SIG-M5 treated with dmso at 0.1 percent for 504 hours (cell line): ENCODE measurements at regions not wholly inside any gene's neighbourhood (a gene's known extent, or its start where the extent isn't known, plus 50 kb on each side); places are given as distances from the start of the nearest gene placed in this dataset.
A peak's percentile ranks its signal among the peaks of the same experiment; 100 is the strongest.

Experiments
- DNase-seq: peaks from one replicate; lab custom pipeline; 2025; ENCODE audit not compliant: unreplicated experiment; lab: John Stamatoyannopoulos, UW

DNA sequence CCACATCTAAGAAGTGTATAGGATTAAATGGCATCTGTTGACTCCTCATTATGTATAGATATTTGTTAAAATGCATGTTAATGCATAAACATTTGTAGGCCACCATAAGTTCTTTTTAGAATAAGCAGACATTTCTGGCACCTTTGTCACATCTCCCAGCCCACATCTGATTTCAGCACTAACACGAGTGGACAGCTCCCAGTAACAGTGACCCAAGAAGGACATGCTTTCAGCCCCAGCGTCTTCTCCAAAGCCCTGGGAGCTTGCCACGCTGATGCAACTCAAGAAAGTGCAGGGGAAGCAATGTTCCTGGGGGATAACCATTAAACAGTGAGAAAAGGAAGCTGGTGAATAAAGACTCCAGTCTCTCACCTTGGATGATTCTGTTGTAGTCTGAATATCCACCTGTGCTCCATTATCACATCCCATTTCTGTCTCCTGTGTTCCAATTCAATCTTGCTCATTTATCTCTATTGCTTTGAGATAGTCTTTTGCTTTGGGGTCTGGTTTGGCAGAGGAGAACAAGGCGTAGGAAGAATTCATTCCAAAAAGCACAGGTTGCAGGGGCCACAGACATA, 182.6 kb upstream of the THSD7B start:
- DNase-seq = peak; percentile 21

DNA sequence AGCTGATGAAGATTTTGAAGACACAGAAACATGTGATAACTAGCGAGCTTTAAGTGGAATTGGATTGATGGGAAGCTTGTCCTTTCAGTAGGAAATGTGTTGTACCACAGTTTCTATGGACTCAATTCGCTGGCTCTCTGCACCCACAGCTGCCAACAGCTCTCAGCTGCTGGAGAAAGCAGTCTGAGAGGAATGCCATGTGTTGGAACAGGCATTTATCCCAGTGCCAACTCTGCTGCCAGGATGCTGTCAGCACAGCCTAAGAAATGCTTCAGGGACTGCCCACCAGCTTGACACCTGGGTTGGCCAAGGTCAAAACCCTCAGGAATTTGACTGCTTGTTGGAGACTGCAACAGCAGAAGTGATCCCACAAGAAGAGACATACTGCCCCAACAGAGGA, 193.0 kb upstream of the THSD7B start:
- no peak for DNase-seq

DNA sequence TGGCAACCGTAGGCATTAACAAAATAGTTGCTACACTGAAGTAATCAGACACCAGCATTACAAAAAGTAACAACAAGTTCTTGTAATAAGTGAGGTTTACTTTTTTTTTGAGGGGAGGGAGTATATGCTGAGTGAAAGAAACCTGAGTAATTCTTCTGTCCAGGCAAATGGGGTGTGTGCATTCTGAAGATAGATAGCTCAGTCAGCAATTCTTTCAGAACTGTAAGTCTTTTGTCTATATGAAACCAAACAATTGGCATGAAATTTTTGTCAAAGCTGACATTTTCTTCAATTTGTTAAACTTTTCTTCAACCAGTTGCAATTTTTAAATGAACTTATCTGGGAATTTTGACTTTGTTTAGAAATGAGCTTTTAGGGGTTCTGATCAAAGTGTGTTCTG, 208.1 kb upstream of the THSD7B start:
- DNase-seq = no peak

DNA sequence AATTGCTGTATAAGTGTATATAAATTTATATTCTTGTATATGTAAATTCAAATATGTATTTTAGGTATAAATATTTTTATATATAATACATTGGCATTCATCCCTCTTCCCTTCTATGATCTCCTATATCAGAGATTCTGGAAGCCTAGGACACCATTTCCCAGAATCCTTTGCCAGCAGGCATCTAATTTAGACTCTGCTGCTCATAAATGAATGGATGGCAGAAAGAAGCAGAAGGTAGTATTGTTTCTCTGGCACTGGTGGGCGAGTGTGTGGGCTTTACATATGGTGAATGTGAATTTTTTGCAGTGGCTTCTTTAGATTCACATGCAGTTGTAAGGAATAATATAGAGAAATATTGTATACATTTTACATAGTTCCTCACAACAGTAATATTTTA, 215.2 kb upstream of the THSD7B start:
- DNase-seq = no peak

DNA sequence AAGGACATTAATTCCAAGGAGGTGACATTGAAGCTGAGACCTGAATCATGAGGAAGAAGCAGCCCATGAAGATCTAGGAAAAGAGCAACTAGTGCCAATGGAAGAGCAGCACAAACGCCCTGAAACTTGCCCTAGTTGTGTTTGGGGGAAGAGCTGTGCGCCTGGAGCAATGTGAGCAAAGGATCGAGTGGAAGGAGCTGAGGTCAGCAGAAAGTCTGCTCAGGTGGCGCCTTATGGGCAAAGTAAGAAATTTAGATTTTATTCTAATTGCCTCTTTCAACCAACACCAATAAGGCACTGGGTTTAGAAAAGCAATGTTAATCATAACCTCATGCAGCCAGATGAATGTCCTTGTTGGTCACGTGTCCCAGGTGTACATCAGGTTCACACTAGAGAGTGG, 226.0 kb upstream of the THSD7B start:
- DNase-seq = no peak

DNA sequence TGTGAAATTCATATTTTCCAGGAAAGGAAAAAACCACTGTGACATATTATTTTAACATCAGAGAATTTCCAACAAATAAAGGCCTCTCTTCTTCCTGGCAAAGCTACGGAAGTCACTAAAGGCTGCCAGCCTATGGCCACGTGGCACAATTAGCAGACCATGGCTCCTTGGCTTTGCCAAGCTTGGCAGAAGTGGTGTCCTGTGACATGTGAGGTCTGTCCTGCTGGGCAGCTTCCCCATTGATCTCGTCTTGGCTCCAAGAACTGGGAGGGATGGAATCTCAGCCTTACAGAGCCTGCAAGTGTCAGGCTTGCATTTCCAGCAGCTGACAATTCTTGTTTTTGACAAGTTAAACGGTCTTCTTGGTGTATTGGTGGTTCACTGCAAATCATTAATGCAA, 226.9 kb upstream of the THSD7B start:
- no peak for DNase-seq

DNA sequence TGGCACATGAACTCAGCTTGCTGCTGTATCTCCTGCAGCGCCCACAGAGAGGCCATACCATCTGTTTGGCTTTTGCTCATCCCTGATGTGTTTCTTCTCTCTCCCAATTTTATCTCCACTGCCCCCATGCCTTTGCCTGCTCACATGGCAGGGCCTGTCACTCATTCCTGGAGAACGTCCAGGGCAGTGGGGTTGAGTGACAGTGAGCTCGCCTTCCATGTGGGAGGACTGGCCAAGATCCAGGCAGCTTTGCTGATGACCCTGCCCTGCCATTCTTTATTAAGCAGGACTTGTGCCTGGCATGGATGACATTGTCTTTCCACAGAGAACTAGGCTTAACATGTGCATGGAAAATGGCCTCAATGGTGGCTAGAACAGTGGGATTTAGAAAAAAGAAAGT, 230.5 kb upstream of the THSD7B start:
- DNase-seq = no peak

DNA sequence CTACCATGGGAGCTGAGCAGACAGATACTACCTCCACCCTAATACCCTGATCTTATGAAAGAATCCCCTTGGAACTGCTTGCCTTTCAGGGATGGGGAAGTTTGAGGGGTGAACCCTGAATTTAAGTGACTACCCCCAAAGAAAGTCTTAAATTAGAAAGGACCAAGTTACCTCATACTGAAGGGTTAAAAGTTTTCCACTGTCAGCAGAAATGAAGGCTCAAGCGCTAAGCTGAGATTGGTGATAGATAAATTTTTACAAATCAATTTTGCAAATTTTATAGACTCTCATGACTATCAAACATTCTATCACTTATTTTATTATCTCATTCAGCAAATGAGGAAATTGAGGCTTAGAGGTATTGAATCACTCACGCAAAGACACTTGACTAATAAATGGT, 233.2 kb upstream of the THSD7B start:
- DNase-seq = no peak

DNA sequence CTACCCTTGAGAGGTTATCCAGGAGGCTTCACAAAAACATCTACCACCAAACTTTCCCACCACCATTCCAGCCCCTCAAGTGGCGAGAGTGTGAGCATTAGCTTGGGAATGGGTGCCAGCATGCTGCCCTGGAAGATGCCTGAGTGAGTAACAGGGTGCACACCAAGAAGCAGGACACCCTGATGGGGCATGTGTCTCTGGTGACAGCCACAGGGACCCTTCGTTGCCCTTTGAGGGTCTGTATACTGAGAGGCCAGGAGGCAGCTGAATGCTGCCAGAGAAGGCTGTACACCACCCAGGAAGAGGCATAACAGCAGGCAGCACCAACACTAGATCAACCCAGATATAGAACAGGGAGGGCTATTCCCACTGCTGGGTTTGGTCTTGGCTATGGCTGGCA, 233.6 kb upstream of the THSD7B start:
- no peak for DNase-seq

DNA sequence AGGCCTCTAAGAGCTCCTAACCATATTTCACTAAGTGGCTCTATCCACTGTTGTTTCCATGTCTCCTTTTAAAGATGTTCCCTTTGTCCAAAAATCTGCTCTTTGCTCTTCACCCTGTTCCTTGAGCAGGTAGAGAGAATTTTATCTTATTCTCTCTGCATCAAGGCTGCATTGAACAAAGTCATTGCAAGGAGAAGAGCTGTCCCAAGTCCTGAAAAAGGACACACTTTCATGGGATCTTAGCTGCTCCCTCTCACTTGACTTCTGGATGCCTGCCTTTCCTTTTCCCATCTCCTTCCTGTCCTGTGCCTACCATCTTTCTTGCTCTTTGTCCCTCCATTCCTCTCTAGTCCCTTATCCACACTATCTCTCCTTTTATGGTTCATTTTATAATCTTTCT, 235.2 kb upstream of the THSD7B start:
- DNase-seq = no peak

DNA sequence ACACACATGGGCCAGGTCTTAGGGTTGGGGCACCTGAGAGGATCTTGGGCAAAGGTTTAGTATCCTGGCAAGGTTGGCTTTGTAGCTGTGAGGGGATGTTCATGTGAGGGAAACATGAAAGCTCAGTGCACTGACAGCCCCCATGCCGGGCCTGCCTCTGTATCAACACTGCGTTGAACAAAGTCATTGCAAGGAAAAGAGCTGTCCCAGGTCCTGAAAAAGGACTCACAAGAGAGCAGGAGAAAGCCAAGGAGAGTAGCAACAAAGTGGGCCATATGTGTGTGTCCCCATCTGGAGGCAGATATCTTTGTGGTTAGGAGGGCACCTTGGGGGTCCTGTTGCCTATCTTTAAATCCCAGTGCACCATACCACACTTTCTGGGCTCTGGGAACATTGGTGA, 237.8 kb upstream of the THSD7B start:
- DNase-seq = peak; percentile 23

DNA sequence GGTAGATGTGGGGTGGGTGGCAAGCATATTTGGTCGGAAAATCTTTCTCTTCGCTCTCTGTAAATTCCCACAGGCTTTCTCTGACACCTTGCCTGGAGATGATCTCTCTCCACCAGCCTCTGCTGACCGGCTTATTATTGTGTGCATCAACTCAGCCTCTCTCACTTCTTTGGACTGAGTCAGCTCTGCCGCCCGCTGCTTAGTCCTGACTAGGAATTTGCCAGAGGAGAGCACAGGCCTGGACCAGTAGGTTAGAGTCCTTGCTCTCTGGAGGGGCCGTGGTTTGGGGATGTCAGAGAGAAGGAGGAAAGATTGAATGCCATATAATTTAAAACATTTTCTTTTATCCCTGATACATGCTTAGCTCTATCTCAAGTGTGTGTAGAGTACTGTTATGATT, 242.6 kb upstream of the THSD7B start:
- DNase-seq = no peak

DNA sequence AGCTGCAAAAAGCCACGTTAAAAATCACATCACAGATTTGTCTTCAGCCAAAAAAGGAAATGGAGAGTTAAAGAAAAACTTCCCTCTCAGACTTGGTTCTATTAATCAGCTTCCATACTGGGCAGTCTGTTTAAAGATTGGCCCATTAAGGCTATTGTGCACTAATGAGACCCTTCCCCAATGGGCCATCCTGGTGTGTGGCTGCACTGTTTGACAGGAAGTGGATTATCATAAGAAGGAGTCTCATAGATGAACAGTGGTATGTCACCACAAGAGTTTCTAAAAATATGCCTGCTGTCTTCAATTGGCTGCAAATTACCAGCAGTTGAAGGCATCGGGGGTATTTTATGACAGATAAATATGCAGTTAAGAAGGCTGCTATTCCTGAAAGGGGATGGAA, 247.6 kb upstream of the THSD7B start:
- DNase-seq = no peak

DNA sequence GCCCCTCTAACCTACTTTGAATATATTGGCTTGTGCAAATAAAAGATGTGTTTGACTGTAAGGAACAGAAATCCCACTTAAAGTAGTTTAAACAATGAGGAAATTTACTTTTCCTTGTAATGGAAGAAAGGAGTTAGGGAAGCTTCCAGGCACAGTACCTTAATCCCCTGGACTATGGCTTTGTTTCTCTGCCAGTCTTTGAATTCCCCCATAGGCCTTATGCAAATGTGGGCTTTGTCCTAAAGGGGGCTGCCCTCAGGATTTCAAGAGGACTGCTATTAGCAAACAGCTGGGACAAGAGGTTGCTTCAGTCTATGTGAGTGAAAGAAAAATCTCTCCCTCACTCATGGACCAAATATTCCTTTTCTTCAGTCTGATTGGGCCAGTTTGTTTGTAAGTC, 255.1 kb upstream of the THSD7B start:
- no peak for DNase-seq

DNA sequence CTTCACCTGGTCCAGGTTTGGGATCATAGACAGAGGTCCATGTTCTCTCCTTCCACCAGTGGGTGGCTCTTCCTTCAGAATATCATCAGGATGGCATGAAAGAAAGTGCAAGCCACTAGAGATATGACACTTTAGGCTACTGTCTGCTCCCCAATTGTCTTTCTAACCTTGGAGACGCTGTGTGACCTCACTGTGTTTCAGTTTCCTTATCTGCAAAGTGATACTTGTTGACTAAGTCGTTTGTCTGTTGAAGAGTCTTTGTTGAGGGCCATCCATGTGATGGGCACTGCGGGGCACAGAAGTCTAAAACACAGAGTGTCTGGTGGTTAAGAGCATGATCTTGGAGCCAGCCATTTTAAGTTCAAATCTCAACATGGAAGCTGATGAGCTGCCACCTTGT, 259.9 kb upstream of the THSD7B start:
- DNase-seq = no peak

DNA sequence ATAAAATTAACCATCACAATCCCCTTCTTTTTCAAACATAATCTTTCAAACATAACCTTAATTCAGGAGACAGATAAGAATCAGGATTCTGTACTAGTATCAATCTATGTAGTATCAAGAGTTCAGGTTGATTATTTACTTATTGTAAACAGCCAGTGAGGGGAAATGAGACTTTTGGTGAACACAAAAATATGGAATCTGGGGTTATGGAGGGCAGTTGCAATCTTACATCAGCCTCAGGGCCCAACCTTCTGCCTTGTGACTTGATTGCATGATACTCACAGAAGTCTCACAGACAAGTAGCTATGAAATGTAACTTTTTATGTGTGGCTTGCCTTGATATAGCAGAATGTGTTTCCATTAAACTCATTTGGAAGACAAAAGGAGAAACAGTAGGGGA, 262.7 kb upstream of the THSD7B start:
- no peak for DNase-seq

DNA sequence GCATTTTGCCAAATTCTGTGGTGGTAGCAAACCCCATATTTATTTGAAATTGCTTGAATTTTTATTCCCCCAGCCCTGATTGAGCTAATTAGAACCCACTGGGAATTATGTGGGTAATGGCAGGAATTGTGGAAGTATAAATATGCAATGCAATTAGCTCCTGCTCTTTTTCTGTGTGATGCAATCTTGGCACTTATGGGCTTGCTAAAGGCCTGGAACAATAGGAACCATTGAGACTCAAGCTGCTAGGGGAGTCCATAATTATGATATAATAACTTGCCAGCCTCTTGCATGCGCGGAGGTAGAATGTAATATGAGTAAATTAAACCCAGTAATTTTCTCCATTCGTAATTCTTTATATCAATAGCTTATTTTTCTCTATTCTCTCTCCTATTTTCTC, 267.6 kb upstream of the THSD7B start:
- no peak for DNase-seq

DNA sequence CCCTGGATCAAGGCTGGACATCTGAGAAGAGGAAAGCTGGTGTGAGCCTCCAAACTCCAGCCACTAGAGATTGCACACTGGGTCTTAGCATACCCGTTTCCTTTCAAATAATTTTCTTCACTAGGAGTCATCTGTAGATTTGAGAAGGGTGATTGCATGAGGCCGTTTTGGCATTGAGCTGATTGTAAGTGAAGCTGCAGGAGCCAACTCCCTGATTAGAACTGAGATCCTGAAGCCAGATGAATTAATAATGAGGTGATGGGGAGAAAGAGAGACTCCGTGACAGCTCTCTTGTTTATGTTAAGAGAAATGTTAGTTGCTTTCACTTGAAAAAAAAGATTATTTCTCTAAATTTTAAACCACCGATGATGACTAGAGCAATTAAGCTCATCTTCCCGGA, 268.4 kb upstream of the THSD7B start:
- DNase-seq = no peak

DNA sequence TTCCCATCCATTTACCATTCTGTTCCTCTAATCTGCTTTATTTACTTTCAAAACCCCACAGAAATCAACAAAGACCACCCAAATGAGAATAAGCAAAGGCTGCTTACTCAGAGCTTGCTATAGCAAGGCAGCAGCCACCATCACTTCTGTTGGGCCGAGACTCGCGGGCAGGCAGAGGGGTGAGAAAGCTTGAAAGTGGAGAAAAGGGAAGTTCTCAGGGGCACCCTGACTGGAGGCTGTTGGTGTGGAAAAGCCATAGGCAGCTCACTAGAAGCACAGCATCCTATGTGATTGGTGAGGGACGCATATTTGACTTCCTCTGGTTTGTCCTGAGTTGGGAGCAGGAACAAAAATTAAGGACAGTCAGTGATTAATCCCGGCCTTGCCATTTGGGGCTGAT, 269.7 kb upstream of the THSD7B start:
- peak; percentile 60 for DNase-seq

DNA sequence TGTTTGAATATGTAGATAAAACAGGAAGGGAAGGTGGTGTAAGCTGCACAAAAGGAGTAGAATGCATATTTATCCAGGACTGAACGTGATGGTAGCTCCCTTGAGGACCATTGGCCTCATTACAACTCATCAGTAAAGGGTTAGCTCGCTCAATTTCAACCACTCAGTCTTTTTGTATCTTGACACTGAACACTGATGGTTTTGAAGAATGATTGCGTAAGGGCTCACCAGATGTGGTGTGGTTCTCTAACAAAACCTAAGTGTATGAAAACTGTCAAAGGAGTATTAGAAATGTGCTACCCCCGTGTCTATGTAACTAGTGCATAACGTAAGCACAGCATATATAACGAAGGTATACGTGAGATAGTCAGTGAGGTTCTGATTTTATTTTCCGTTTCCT, 272.4 kb upstream of the THSD7B start:
- peak; percentile 45 for DNase-seq

DNA sequence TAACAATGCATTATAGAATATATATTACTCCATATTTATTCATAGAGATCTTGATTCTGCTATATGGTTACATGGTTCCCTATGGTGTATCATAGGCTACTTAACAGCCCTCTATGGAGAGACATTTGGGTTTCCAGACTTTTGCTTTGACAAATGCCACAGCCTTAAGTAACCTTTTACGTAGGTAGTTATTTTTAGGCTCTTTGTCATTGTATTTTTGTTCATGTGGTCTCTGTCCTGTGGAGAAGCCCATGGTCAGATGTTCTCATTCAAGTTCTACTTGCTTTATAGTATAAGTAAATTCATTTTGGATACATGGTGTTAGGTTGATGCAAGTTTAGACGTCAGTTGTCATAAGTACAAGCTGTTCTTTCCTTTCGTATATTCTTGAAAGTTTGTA, 275.2 kb upstream of the THSD7B start:
- no peak for DNase-seq

DNA sequence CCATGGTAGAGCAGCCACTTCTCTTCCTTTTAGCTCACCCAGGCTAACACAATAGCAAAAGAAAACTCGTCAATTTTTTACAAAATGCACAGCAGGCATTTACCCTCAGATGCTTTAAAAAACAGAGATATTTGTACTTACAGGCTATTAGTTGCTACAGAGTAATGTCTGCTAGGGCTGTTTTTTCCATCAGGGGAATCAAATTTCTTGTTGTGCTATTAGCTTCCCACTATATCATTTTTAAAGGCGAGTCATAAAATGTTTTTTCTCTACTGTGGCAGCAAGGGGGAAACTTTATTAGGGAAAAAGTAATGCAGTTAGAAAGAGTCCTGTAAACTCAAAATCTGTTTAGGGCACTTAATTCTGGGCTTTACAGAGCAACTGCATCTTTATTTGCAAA, 277.9 kb upstream of the THSD7B start:
- DNase-seq = no peak

DNA sequence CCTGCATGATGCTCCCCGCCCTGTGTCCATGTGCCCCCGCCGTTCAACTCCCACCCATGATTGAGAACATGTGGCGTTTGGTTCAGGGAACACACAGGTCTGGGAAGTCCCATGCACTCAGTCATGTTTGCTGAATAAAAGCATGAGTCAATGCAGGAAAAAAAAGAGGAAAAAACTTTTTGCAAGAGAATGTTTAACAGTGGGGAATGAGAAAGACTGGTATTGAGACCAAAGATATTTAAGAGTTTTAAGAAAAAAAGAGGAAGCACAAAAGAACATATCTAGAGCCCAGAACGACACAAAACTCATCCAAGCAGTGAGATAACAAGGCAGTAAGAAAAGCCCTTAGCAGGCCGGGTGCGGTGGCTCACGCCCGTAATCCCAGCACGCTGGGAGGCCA, 279.2 kb upstream of the THSD7B start:
- no peak for DNase-seq

DNA sequence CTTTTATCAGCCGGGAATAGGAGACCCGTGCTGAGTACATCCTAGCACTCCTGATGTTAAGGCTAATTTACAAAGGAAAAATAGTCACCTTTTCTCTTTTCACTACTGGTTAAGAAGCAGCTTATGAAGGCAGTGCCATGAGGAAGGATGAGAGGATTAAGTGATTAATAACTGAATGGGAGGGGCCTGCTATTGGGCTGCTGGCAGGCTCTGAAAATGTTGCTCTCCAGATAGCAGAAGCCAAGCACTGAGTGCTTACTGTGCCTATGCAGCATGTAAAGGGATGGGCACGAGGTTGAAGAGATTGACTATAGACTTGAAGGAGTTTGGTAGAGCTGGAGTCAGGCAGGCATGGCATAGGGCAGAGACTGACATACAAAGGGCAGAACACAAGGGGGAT, 282.4 kb upstream of the THSD7B start:
- no peak for DNase-seq
